ENCODE measurements at regions not wholly inside any gene's neighbourhood (a gene's known extent, or its start where the extent isn't known, plus 50 kb on each side); places are given as distances from the start of the nearest gene placed in this dataset.

DNA sequence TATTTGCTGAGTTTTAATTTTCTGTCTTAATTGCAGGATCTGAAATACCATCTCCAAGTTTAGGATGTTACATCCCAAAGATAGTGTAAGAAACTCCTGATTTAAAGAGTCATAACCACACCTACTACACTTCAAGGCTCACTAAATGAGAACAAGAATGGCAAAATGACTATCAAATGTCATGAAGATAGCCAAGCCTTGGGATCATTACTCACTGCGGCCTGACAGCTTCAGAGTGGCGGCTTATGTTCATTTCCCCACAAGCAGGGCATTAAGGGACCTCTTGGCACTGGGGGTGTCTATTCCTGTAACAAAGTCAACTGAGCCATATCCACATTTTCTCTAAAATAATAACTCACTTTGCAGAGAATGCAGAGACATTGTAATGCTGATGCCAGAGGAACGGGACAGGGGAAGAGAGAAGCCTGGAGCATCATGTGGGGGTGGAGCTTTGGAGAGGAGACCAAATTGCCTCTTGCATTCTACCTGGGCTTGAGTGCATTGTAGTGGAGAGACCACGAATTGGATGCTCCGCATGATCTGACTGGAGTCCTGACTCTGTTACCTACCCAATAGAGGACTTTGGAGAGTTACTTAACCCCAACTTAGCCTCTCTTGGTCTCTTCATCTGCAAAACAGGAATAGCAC, 219.2 kb downstream of the OPA1 start:
- TF ChIP-seq EP300 (IDR thresholded peaks at IDR 0.05; ENCODE audit: borderline replicate concordance in 1 of 2, low read depth in 2 of 2, low read length in 2 of 2) (no peak), KDM1A (IDR thresholded peaks at IDR 0.05; ENCODE audit: borderline replicate concordance, low read length) (no peak), YY1 (IDR thresholded peaks at IDR 0.05; ENCODE audit: low read depth, low read length) (no peak)
- TF ChIP-seq, protein P1, sequence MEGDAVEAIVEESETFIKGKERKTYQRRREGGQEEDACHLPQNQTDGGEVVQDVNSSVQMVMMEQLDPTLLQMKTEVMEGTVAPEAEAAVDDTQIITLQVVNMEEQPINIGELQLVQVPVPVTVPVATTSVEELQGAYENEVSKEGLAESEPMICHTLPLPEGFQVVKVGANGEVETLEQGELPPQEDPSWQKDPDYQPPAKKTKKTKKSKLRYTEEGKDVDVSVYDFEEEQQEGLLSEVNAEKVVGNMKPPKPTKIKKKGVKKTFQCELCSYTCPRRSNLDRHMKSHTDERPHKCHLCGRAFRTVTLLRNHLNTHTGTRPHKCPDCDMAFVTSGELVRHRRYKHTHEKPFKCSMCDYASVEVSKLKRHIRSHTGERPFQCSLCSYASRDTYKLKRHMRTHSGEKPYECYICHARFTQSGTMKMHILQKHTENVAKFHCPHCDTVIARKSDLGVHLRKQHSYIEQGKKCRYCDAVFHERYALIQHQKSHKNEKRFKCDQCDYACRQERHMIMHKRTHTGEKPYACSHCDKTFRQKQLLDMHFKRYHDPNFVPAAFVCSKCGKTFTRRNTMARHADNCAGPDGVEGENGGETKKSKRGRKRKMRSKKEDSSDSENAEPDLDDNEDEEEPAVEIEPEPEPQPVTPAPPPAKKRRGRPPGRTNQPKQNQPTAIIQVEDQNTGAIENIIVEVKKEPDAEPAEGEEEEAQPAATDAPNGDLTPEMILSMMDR (IDR thresholded peaks at IDR 0.05; ENCODE audit: control extremely low read depth in 1 of 3, insufficient read depth in 1 of 3, low read depth in 1 of 3, low read length in 3 of 3) = no peak

All from H1 (cell line).